Nucleus accumbens (tissue), 56 donors: ENCODE measurements at regions not wholly inside any gene's neighbourhood (a gene's known extent, or its start where the extent isn't known, plus 50 kb on each side); places are given as distances from the start of the nearest gene placed in this dataset.
"Not testable (repeated sequence)": the region's sequence is repeated elsewhere in the genome, so short reads cannot be mapped to it uniquely, and the experiment has no call there.

Source experiments
- DNase-seq, 56 donors: peaks; one replicate each; lab custom pipeline; 2025; lab: John Stamatoyannopoulos, UW

DNA sequence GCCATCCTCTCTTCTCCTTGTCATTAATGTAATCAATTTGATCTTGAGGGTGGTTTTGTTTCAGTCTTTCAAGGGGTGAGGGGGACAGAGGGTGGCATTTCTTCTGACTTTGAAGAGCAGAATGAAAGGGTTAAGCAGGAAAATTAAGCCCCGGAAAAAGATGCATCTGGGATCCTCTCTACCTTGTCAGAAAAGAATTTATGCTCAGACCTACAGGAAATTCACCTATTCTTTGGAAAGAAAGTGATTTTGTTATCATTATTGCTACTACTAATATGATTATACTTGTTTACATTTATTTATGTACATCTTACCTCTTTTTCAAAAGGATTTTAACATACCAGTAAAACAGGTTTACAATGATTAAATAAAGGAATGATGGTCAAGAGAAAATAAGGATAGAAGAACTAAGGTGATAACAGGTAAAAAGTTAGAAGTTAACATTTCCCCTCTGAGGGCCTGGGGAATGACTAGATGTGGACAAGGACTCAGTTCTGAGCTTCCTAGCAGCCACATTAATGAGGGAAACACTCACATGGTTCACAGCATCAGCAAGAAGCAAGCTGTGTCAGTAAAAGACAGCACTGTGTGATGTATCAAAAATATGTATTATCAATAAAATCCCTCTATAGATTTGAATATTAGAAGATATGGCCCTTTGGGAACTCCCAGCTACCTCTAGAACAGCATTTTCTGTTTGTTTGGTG lies 151.4 kb downstream of the MYCN start:
- no peak for DNase-seq

DNA sequence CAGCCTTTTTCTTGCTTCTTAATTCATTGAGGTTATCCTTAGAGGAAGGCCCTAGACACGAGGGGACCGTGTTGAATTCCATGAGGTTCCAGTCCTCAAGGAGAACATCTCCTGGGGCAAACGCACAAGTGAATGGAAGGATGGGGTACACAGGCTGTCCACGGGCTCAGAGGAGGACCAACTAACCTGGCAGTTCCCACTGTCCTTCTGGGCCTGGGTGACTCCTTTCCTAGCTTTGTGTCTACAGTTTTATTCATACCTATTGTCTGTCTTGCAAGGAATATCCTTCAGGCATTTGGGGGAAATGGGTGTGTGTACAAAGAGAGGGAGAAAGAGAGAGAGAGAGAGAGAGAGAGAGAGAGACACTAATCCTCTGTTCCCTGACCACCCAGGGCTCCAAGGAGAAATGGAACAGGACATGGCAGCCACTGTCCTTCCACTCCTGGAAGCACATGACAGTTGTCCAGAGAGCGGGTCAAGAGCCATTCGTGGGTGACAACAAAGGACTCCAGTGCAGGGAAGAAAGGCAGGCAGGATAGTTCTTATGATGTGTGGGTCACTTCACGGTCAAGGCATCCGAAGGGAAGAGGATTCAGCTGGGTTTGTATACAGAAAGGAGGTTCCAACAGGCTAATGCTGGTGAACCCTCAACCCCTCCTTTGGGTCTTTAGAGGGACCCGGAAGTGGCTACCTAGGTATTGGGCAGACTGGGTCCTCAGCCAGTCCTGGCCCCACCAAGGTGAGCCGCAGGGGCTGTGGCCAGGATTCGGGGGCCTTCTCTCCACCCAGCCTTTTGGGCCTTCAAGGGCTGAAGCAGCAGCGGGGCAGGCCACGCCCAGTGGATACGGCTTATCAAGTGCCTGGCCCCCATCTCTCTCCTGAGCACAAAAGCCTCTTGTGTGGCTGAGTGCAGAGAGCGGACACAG lies 150.6 kb downstream of the MYCN start:
- no peak for DNase-seq

DNA sequence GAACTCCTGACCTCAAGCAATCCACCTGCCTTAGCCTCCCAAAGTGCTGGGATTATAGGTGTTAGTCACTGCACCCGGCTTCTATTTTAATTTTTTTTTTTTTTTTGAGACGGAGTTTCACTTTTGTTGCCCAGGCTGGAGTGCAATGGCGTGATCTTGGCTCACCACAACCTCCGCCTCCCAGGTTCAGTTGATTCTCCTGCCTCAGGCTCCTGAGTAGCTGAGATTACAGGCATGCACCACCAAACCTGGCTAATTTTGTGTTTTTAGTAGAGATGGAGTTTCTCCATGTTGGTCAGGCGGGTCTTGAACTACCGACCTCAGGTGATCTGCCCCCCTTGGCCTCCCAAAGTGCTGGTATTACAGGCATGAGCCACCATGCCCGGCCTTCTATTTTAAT lies 149.1 kb downstream of the MYCN start:
- not testable (repeated sequence) for DNase-seq

DNA sequence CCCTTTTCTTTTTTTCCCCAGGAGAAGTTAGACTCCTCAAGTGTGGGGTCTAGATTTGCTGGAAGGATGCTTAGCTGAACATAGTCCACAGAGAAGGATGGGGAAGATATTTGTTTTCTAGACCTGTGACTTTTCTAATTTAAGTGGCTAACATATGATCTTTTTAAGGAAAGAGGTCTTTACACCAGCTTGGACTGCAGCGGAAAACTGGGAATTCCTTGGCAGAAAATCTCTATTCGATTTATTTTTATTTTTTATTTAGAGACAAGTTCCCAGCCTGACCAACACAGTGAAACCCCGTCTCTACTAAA lies 148.4 kb downstream of the MYCN start:
- DNase-seq: no peak

DNA sequence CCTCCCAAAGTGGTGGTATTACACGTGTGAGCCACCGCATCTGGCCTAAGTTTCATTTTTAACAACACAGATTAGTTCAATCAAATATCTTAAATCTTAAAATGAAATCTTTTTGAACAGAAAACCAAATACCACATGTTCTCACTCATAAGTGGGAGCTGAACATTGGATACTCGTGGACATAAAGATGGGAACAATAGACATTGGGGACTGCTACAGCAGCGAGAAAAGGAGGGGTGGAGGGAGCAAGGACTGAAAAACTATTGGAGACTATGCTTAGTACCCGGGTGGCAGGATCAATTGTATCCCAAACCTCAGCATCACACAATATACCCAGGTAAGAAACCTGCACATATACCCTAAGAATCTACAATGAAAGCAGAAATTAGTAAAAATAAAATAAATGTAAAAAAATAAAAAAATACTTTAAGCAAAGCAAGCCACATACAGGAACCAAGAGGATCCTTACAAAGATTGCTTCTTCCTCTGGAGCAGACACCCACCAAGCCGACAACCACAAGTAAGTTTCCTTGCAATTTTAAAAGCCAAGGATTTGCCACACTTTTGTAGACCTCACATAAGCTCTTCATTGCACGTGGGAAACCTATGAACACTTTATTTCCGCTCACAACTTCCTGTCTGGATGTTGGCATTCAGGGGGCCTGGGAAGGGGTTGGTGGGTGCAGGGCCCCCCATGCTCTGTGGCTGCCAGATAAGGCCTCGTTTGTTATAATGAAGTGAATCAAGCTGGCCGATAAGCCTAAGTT lies 147.9 kb downstream of the MYCN start:
- no peak for DNase-seq

DNA sequence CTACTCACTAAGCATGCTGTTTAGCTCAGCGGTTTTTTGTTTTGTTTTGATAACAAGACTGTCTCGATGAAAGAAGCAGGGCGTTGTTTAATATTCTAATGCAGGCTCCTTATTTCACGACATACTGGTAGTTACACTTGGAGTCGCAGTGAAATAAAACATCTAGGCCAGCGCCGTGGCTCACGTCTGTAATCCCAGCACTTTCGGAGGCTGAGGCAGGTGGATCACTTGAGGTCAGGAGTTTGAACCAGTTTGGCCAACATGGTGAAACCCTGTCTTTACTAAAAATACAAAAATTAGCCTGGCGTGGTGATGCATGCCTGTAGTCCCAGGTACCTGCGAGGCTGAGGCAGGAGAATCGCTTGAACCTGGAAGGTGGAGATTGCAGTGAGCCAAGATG lies 145.8 kb downstream of the MYCN start:
- DNase-seq: not testable (repeated sequence)

DNA sequence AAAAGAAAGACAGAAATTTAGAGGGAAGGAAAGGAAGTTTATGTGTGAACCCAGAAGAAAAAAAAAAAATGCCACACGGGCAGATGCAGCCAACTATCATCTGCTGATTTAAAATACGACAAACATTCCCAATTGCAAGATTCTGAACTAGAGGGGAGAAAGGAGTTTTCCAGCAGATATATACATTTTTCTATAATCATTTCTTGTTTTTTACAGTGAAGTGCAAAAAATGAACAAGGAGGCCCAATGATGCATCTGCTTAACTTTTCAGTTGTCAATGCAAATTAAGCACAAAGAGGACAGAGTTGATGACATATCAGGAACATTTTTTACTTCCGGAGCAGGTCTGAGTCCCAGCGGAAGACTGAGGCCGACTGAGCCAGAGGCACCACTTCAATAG lies 144.7 kb downstream of the MYCN start:
- DNase-seq: no peak

DNA sequence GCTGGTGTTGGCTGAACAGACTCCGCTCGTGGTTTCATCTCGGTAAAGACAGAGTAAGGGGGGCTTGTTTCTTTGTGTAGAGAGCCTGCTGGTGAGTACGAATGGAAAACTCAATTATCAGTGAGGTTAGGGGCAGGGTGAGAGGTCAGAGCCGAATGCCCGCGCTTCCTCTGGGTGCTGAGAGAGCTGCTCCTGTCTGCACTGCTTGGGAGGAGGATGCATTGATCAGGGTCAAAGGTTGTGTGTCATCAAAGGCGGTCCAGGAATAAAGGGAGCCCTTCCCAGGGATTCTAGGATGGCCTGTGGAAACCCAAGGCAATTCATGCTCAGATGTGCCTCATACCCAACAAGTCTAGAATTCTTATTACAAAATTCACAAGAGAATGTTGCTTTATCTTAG lies 143.9 kb downstream of the MYCN start:
- no peak for DNase-seq

DNA sequence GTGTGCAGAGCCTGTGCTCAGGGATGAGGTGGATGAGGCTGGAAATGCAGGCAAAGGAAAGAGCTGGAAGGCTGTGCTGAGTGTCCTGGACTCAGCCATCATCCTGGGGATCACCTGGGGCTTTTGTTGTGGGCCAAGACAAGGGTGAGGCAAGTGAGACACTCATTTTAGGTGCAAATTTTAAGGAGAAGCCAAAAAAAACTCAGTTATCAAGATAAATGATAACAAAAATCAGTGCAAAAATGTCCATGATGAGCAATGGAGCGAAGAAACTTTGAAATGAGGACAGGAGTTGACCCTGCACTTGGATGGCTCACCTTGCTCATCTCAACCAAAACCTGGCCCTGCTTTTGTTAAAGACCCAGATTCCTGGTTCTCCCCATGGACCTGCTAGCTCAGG lies 141.9 kb downstream of the MYCN start:
- DNase-seq: no peak

DNA sequence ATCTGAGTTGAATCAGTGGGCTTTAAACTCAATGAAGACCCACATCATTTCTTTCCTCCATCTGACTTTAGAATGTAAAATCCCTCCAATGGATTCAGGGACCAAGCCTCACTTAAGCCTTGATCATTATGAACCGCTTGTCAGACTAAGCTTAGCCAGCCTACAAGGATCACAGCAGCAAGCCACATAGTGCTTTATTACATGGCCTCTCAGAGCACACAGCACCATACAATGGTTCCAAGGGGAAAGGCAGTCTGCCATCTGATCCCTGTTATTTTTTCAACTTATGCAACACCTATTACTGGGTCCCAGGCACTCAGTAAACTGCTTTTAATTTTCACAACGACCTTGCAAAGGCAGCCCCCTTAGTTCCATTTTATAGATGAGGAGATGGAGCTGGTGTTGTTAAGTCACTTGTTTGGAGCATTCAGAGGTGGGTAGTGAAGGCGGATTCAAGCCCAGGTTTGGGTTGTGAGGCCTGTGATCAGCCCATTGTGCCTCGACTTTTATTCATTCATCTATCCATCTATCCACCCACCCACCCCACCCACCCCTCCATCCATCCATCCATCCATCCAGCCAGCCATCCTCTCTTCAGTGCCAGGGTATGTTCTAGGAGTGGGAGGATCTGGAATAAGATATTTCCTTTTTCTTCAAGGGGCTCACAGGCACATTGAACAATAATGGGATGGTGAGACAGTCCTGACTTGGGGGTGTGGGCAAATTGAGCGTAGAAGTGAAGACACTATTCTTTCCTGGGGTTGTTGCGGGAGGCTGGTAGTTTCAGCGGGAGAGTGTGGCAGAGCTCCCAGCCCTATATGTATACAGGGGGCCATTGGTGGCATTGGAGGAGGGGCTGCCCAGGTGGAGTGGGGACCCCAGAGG lies 141.2 kb downstream of the MYCN start:
- no peak for DNase-seq

DNA sequence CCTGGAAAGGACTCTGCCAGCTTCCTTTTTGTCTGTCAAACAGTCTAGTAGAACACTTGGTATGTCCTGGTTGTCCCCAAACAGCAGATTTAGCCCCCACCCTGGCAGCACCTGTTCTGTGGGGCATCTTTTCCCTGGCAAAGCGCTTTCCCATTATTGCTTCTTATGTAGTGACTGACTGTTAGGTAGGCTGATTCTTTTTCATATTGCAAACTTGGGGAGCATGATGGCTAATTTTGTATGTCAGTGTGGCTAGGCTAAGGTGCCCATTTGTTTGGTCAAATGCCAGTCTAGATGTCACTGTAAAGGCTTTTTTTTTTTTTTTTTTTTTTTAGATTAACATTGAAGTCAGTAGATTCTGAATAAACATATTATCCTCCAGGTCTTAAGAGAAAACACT lies 140.2 kb downstream of the MYCN start:
- DNase-seq: no peak

DNA sequence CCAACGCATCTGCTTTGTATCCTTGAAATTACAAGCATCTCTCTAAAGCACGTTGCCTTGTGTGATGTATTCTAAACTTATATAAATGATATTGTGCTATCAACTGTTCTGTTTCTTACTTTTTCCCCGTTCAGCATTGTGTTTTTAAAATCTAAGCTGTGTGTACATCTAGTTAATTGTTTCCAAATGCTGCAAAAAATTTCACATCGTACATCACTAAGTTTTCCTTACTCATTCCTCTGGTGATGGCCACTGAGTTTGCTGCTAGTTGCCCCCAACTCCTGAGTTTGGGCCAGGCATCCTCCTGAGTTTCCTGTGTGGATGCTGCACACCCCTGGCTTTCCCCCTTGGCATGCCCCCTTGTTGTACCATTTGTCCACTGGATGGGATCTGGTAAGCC lies 139.7 kb downstream of the MYCN start:
- DNase-seq: no peak

DNA sequence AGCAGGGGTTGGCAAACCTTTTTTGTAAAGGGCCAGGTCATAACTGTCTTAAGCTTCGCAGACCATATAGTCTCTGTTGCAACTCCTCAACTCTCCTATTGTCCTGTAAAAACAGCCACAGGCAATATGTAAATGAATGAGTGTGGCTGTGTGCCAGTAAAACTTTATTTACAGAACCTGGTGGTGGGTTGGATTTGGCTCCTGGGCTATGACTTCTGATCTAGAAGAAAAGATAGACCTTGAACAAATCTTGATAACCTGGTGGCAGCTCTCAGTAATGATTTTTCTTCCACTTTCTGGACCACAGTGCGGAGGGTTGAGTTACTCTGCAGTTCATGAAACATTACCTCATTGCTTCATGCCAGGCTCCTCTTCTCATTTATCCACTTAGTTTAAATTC lies 139.3 kb downstream of the MYCN start:
- DNase-seq: no peak

DNA sequence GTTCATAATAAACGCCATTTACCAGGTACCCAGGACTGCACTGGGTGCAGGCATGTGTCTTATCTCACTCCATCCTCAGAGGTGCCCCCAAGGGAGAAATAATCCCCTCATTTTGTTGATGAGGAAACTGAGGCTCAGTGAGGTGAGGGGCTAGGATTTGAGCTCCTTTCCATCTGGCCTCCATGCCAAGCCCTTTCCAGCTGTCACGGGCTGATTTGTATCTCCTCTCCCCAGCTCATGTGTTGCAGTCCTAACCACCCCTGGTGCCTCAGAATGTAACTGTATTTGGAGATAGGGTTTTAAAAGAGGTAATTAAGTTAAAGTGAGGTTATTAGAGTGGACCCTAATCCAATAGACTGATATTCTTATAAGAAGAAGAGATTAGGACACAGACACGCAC lies 137.3 kb downstream of the MYCN start:
- DNase-seq: no peak

DNA sequence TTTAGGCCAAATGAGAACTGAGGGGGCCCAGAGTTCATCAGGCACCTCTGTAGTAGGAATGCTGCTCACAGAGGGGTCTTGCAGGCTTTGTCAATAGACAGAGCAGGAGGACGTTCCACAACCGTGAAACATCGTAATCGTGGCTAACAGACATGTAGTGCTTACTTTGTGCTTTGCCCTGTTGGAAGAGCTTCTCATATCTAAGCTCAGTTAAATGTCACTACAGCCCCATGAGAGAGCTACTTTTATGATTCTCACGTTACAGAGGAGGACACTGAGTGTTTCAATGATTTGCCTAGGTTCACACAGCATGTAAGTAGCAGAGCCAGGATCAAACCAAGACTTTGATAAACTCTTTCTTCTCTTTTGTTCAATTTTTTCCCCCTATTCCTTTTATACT lies 136.6 kb downstream of the MYCN start:
- DNase-seq: no peak

DNA sequence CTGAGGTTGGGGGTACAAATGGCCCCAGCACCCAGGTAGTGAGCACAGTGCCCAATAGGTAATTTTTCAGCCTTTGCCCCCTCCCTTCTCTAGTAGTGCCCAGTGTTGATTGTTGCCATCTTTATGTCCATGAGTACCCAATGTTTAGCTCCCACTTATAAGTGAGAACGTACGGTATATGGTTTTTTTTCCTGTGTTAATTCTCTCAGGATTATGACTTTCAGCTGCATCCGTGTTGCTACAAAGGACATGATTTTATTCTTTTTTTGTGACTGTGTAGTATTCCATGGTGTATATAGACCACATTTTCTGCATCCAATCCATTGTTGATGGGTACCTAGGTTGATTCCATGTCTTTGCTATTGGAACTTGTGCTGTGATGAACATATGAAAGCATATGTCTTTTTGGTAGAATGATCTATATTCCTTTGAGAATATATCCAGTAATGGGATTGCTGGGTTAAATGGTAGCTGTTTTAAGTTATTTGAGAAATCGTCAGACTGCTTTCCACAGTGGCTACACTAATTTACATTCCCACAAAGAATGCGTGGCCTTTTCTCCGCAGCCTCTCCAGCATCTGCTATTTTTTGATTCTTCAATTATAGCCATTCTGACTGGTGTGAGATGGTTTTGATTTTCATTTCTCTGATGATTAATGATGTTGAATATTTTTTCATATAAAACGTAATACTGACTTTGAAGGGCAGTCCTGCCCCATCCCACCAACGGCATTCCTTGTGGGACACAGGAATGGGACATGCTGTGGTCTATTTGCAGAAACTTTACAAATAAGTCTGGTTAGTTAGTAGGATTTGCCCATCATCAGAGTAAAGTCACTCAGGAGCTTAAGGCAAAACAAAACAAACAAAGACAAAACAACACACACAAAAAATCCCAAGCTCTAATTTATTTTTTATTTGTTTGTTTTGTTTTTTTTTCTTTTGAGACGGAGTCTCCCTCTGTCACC lies 135.0 kb downstream of the MYCN start:
- DNase-seq: no peak

DNA sequence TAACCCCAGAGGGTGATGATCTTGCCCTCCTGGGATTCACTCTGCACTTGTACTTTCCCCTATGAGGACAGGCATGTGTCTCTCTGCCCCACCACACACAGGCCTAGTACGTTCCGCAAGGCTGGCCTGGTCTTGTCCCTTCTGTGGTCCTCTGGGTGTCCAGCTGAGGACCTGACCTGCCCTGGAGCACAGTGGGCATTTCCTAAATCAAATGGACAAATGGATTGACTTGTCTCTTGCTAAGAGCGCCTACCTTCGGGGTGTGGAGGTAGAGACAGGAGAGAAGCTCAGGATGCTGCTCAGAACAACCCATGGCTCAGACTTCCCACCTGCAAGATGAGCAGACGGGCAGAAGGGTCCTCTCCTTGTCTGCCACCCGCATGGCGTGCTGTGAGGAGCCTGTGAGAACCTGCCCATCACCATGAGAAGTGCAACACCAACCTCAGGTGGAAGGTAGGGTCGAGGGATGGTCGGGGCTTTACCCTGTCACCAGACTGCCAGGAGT lies 133.6 kb downstream of the MYCN start:
- DNase-seq: no peak

DNA sequence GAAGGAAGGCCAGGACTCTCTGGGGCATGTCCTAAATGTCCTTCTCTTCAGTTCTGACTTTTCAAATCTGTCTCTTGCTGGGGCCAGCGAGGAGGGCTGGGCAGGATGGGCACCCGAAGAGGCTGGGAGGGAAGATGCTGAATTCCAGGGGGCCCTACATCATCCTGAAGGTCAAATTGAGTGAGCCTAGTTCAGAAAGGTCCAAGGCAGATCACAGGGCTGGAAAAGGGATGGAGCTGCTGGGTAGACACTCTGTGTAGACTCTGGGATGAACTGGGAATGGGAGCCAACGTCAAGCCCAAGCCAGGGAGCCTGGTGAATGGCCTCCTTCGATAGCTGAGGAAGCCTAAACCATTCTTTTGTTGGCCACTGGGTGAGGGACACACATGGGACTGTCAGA lies 133.1 kb downstream of the MYCN start:
- DNase-seq: no peak
